GM10266 (cell line): ENCODE measurements at regions not wholly inside any gene's neighbourhood (a gene's known extent, or its start where the extent isn't known, plus 50 kb on each side); places are given as distances from the start of the nearest gene placed in this dataset.

Experiments used
- DNase-seq: peaks from one replicate; pipeline ENCODE4 v3.0.0; 2012; ENCODE audit errors: extremely low spot score
- TF ChIP-seq, protein P1 (sequence below): IDR thresholded peaks from 2 replicates; pipeline ENCODE4 v1.5.1; 2012; ENCODE audit warnings: mild to moderate bottlenecking, low read depth; ENCODE audit not compliant: control insufficient read depth, insufficient read depth; ENCODE audit errors: missing control alignments

DNA sequence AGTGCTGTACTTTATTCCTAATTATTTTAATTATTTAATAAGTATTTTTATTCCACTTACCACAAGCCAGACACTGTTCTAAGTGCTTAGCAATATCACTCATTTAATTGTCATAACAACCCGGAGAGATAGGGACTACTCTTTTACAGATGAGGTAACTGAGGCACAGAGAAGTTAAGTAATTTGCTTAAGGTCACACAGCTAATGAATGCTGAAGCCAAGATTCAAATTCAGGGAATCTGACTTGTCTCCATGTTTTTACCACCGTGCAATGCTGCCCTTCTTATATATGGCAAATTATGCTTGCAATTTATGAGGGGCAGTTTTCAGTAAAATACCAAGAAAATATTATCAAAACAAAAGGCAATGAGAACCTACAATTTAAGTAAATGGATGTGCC, 168.4 kb upstream of the KIF2A start:
- no peak for DNase-seq
- TF ChIP-seq, protein P1, sequence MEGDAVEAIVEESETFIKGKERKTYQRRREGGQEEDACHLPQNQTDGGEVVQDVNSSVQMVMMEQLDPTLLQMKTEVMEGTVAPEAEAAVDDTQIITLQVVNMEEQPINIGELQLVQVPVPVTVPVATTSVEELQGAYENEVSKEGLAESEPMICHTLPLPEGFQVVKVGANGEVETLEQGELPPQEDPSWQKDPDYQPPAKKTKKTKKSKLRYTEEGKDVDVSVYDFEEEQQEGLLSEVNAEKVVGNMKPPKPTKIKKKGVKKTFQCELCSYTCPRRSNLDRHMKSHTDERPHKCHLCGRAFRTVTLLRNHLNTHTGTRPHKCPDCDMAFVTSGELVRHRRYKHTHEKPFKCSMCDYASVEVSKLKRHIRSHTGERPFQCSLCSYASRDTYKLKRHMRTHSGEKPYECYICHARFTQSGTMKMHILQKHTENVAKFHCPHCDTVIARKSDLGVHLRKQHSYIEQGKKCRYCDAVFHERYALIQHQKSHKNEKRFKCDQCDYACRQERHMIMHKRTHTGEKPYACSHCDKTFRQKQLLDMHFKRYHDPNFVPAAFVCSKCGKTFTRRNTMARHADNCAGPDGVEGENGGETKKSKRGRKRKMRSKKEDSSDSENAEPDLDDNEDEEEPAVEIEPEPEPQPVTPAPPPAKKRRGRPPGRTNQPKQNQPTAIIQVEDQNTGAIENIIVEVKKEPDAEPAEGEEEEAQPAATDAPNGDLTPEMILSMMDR: no peak

DNA sequence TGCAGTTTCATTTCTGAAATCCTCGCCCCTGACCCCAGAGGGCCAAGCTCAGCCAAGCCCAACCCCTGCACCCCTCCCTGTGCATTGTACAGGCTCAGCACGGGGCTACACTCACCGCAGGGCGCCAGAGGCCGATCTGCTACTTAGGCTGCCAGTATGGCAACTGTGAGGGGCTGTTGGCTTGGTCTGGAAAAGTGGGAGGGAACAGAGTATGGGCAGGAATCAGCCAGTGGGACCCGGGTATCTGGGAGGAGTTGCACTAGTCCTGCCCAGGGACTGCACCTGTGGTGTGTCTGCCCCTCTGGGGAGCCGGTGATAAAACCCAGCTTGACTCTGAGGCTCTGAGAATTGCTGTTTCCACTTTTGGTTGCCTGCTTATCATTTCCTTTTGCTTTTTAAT, 167.4 kb upstream of the KIF2A start:
- DNase-seq: no peak
- TF ChIP-seq, protein P1: no peak

DNA sequence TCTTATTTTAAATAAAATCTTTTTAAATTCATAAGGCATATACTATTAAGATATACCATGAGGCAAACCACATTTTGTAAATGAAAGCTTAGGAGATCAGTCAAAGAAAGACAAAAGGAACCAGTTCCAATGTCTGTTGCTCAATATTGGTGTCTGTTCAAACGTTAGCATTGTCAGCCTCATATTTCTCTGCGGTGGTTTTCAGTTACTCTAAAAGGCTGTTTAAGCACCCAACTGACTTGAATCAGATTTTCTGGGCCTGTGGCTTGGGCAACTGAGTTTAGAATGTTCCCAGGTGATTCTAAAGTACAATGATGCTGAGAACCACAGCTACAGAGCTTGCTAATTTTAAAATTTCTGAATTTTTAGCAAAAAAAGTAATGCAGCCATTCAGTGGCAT, 166.3 kb upstream of the KIF2A start:
- TF ChIP-seq, protein P1: no peak
- no peak for DNase-seq

DNA sequence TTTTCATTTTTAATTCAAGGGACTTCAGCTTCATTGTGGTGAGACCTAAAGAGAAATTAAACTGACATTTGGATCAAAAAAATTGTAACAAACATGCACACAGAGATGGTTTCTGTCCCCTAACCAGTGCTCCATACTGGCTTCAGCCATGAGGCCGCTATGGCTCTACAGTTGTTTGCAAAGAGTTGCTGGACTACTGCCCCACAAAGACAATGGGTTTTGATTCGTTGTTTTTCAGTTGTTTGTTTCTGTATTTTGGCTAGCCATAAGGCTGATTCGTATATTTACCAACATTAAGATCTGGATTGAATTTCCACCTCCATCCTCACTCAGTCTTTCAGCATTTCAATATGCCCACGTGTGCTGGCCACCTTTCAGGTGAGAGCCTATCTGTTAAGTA, 163.7 kb upstream of the KIF2A start:
- TF ChIP-seq, protein P1: no peak
- DNase-seq: no peak

GRCh38 chr5:62143268-62144229, 162.5 kb upstream of the KIF2A start:
- no peak for DNase-seq
- TF ChIP-seq, protein P1: peak; percentile 51

- DNase-seq: no peak
- TF ChIP-seq, protein P1: no peak
Measured at GRCh38 chr5:62144401-62145022, 161.5 kb upstream of the KIF2A start.

DNA sequence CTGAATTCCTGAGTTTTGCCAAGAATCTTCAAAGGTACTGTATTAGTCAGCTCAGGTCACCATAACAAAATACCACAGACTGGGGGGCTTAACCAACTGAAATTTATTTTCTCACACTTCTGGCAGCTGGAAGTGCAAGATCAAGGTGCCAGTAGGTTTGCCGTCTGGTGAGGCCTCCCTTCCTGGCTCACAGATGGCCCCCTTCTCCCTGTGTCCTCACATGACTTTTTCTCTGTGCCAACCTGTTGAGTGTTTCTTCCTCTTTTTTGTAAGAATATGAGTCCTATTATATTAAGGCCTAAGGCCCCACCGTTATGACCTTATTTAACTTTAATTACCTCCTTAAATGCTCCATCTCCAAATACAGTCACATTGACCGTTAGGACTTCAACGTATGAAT, 156.1 kb upstream of the KIF2A start:
- no peak for DNase-seq
- TF ChIP-seq, protein P1: no peak
